Rectal smooth muscle tissue (tissue), 1 donor: ENCODE measurements at regions not wholly inside any gene's neighbourhood (a gene's known extent, or its start where the extent isn't known, plus 50 kb on each side); places are given as distances from the start of the nearest gene placed in this dataset.
"Not testable (repeated sequence)": the region's sequence is repeated elsewhere in the genome, so short reads cannot be mapped to it uniquely, and the experiment has no call there.

Experiments used
- H3K27ac ChIP-seq: one replicate; pipeline ENCODE4 v1.7.0; 2013; ENCODE audit warnings: low read depth, low read length, inconsistent platforms
- H3K27me3 ChIP-seq: one replicate; pipeline ENCODE4 v1.7.0; 2013; ENCODE audit warnings: low read length; ENCODE audit not compliant: control insufficient read depth, insufficient read depth
- H3K36me3 ChIP-seq: one replicate; pipeline ENCODE4 v1.7.0; 2013; ENCODE audit warnings: low read length; ENCODE audit not compliant: control insufficient read depth, insufficient read depth
- H3K4me1 ChIP-seq: one replicate; pipeline ENCODE4 v1.7.0; 2013; ENCODE audit warnings: low read length; ENCODE audit not compliant: control insufficient read depth, insufficient read depth
- H3K4me3 ChIP-seq: one replicate; pipeline ENCODE4 v1.7.0; 2013; ENCODE audit warnings: low read length
- H3K9ac ChIP-seq: one replicate; pipeline ENCODE4 v1.7.0; 2013; ENCODE audit warnings: low read length

GRCh38 chr13:50238922-50239321 lies 223.7 kb downstream of the KCNRG start:
- no peaks in the 10 kb centered on the region for H3K27me3 ChIP-seq
- no peaks in the 10 kb centered on the region for H3K4me1 ChIP-seq
- H3K27ac ChIP-seq, result no peak overlapping the region

DNA sequence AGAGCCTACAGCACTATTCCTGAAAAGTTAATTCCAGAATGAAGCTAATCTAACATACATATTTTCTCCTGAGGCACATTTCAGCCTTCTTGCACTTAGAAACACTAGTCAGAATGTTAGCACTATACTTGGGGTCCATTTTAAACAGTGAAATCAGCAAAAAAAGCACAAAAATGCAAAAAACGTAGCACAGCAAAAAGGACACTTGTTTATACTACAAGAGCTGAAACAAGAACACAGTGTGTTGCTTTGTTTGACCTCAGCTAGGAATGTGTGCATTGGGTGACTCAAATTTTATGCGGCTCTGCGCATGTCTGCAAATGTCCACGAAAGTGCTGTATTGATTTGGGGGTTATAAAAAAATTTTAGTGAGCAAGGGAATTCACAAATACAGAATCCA lies 226.2 kb downstream of the KCNRG start:
- no peaks in the 10 kb centered on the region for H3K27me3 ChIP-seq
- no peak overlapping the region for H3K4me3 ChIP-seq
- no peaks in the 10 kb centered on the region for H3K36me3 ChIP-seq
- no peak overlapping the region for H3K27ac ChIP-seq
- H3K9ac ChIP-seq, result no peak overlapping the region
- no peaks in the 10 kb centered on the region for H3K4me1 ChIP-seq

More at GRCh38 chr13:50238922-50239321, 223.7 kb downstream of the KCNRG start:
- Histone ChIP-seq H3K36me3 (no peaks in the 10 kb centered on the region), H3K4me3 (no peak overlapping the region), H3K9ac (no peak overlapping the region)

GRCh38 chr13:50243931-50244330 lies 228.7 kb downstream of the KCNRG start:
- Histone ChIP-seq H3K4me1 (no peaks in the 10 kb centered on the region), H3K9ac (no peak overlapping the region), H3K27me3 (no peaks in the 10 kb centered on the region), H3K4me3 (no peak overlapping the region), H3K36me3 (no peaks in the 10 kb centered on the region), H3K27ac (no peak overlapping the region)

- H3K9ac ChIP-seq, result no peak overlapping the region
- H3K4me3 ChIP-seq, result no peak overlapping the region
- H3K27me3 ChIP-seq, result no peaks in the 10 kb centered on the region
- H3K36me3 ChIP-seq, result no peaks in the 10 kb centered on the region
- no peak overlapping the region for H3K27ac ChIP-seq
- no peaks in the 10 kb centered on the region for H3K4me1 ChIP-seq
Observed at GRCh38 chr13:50244355-50244712, 229.1 kb downstream of the KCNRG start.

DNA sequence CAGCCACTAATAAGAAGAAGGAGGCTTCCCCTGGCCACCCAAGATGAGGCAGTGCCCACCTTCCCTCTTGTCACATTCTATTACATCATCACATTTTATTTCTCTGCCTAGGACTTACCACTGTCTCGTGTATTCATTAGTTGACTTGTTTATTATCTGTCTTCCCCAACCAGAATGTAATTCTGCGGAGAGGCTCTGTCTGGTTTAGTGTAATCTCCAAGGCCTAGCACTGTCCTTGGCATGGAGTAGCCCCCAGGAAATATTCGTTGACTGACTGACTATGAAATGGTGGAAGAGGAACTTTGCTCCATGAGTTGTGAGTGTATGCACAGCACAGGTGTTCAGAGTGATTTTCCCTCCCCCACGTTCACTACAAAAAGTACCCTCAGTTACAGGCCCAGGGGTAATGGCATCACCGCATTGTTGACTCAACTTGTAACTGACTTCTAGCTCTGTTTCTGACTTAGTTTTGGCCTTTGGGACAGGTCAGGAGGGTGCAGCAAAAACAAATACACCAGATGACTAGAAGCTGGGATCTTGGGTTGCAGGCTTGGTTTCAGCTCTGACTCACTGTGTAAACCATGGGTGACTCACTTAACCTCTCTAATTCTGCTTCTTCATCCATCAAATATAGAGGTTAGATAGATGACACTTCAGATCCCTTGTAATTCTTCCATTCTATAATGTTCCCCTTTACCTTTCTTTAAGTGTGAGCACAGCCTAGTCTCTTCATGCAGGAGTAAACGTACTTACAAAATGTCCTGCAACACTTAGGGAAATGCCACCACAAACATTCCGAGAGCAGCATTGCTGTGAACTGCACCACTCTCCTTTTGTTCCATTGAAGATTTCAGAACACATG lies 229.7 kb downstream of the KCNRG start:
- no peaks in the 10 kb centered on the region for H3K36me3 ChIP-seq
- no peaks in the 10 kb centered on the region for H3K4me1 ChIP-seq
- H3K4me3 ChIP-seq, result no peak overlapping the region
- no peaks in the 10 kb centered on the region for H3K27me3 ChIP-seq
- no peak overlapping the region for H3K27ac ChIP-seq
- no peak overlapping the region for H3K9ac ChIP-seq

GRCh38 chr13:50247223-50247622 lies 232.0 kb downstream of the KCNRG start:
- Histone ChIP-seq H3K4me1 (no peaks in the 10 kb centered on the region), H3K27ac (no peak overlapping the region), H3K9ac (no peak overlapping the region), H3K27me3 (no peaks in the 10 kb centered on the region), H3K36me3 (no peaks in the 10 kb centered on the region), H3K4me3 (no peak overlapping the region)

- Histone ChIP-seq H3K36me3 (no peaks in the 10 kb centered on the region), H3K4me1 (no peaks in the 10 kb centered on the region), H3K27ac (no peak overlapping the region), H3K27me3 (no peaks in the 10 kb centered on the region), H3K9ac (no peak overlapping the region), H3K4me3 (no peak overlapping the region)
Observed at GRCh38 chr13:50248516-50249143, 233.4 kb downstream of the KCNRG start.

DNA sequence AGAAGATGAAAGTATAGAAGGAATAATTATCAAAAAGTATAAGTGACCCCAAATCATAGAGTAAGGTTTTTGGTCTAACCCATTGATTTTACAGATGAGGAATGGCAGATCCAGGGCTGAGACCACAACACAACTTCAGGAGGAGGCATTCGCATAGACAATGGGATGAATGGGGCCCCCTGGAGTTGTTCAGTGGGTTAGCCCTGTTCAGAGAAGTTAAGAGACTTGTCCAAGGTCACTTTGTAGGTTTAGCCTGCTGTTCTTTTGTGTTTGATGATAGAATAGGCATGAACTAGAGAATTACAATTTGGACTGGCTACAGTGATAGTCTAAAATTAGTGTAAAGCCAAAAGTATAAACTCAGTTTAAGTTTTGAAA lies 233.9 kb downstream of the KCNRG start:
- Histone ChIP-seq H3K4me1 (no peaks in the 10 kb centered on the region), H3K36me3 (no peaks in the 10 kb centered on the region), H3K27ac (no peak overlapping the region), H3K27me3 (no peaks in the 10 kb centered on the region), H3K4me3 (no peak overlapping the region), H3K9ac (no peak overlapping the region)

DNA sequence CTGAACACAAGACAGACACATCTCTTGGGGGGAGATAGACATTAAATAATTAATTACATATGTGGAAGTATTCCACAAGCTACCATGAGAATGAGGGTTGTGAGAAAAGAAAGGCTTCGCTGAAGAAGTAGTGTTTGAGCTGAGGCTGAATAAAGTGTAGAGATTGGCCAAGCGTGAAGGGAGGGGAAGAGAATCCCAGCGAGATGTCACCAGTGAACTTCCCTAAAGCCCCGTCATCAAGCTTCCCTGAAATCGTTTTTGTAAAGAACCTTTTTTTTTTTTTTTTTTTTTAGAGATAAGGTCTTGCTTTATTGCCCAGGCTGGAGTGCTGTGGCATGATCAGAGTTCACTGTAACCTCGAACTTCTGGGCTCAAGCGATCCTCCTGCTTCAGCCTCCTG lies 235.2 kb downstream of the KCNRG start:
- Histone ChIP-seq H3K36me3 (no peaks in the 10 kb centered on the region), H3K4me1 (no peaks in the 10 kb centered on the region), H3K27me3 (no peaks in the 10 kb centered on the region), H3K4me3 (no peak overlapping the region), H3K9ac (no peak overlapping the region), H3K27ac (no peak overlapping the region)

GRCh38 chr13:50255639-50256038 lies 240.4 kb downstream of the KCNRG start:
- Histone ChIP-seq H3K4me1 (no peaks in the 10 kb centered on the region), H3K27me3 (no peaks in the 10 kb centered on the region), H3K27ac (no peak overlapping the region), H3K4me3 (no peak overlapping the region), H3K36me3 (no peaks in the 10 kb centered on the region), H3K9ac (no peak overlapping the region)

DNA sequence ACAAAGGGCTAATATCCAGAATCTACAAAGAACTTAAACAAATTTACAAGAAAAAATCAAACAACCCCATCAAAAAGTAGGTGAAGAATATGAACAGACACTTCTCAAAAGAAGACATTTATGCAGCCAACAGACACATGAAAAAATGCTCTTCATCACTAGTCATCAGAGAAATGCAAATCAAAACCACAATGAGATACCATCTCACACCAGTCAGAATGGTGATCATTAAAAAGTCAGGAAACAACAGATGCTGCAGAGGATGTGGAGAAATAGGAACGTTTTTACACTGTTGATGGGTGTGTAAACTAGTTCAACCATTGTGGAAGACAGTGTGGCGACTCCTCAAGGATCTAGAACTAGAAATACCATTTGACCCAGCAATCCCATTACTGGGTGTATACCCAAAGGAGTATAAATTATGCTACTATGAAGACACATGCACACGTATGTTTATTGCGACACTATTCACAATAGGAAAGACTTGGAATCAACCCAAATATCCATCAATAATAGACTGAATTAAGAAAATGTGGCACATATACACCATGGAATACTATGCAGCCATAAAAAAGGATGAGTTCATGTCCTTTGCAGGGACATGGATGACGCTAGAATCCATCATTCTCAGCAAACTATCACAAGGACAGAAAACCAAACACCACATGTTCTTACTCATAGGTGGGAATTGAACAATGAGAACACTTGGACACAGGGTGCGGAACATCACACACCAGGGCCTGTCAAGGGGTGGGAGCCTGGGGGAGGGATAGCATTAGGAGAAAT lies 241.5 kb downstream of the KCNRG start:
- not testable (repeated sequence) for H3K27ac ChIP-seq, H3K36me3 ChIP-seq, H3K9ac ChIP-seq, H3K4me3 ChIP-seq, H3K27me3 ChIP-seq, H3K4me1 ChIP-seq

- Histone ChIP-seq H3K27me3 (no peaks in the 10 kb centered on the region), H3K27ac (no peak overlapping the region)
Observed at GRCh38 chr13:50257646-50258045, 242.4 kb downstream of the KCNRG start.

More at GRCh38 chr13:50257646-50258045, 242.4 kb downstream of the KCNRG start:
- no peaks in the 10 kb centered on the region for H3K36me3 ChIP-seq
- H3K4me1 ChIP-seq, result no peaks in the 10 kb centered on the region
- no peak overlapping the region for H3K9ac ChIP-seq
- no peak overlapping the region for H3K4me3 ChIP-seq
